ENCODE measurements at regions not wholly inside any gene's neighbourhood (a gene's known extent, or its start where the extent isn't known, plus 50 kb on each side); places are given as distances from the start of the nearest gene placed in this dataset.

- Histone ChIP-seq H4K8ac (ENCODE audit: low read depth, low read length) (no peak overlapping the region), H2BK120ac (ENCODE audit: low read depth, low read length) (no peak overlapping the region), H2BK12ac (ENCODE audit: low read length) (no peak overlapping the region), H3K9ac (ENCODE audit: low read depth, low read length, poor library complexity) (no peak overlapping the region), H3K9me3 (replicated peaks in 1 of 2; ENCODE audit: control insufficient read depth in 2 of 2, insufficient read depth in 1 of 2, low read depth in 1 of 2, low read length in 2 of 2) (no peaks in the 10 kb centered on the region), H3K4ac (ENCODE audit: low read length) (no peak overlapping the region), H3K79me1 (ENCODE audit: low read depth, low read length) (no peaks in the 10 kb centered on the region), H2AFZ (ENCODE audit: low read length) (no peak overlapping the region), H3K27ac (replicated peaks; ENCODE audit: low read length) (no peak overlapping the region), H3K4me1 (ENCODE audit: control insufficient read depth in 2 of 2, insufficient read depth in 1 of 2, low read depth in 1 of 2, low read length in 2 of 2) (no peaks in the 10 kb centered on the region), H3K27me3 (ENCODE audit: control insufficient read depth in 3 of 3, insufficient read depth in 3 of 3, low read depth in 1 of 3, low read length in 3 of 3) (no peaks in the 10 kb centered on the region), H2BK5ac (ENCODE audit: low read length) (no peak overlapping the region), H3K4me3 (ENCODE audit: low read length in 2 of 2) (no peak overlapping the region), H2AK5ac (ENCODE audit: low read depth, low read length) (no peak overlapping the region), H3K4me2 (ENCODE audit: insufficient read depth, low read length, poor library complexity, severe bottlenecking) (no peak overlapping the region), H3K18ac (ENCODE audit: low read length) (no peak overlapping the region), H3K14ac (ENCODE audit: low read length) (no peak overlapping the region), H2BK15ac (ENCODE audit: low read length) (no peak overlapping the region), H3K36me3 (replicated peaks in 1 of 2; ENCODE audit: control insufficient read depth in 2 of 2, insufficient read depth in 2 of 2, low read length in 2 of 2) (no peaks in the 10 kb centered on the region), H4K91ac (ENCODE audit: low read depth, low read length, poor library complexity) (no peak overlapping the region), H3K23ac (ENCODE audit: low read depth, low read length, poor library complexity) (no peak overlapping the region)
- WGBS, 2 donors (ENCODE audit: extremely low coverage in 2 of 2, insufficient read length in 2 of 2, insufficient replicate concordance in 1 of 2) = no CpG with 5 or more reads among the region's 1 CpG
- no peak for DNase-seq (ENCODE audit: low spot score)
These were observed 403.0 kb upstream of the USP24 start for GRCh38 chr1:55618199-55618598.

- Histone ChIP-seq H3K14ac (ENCODE audit: low read length) (no peak overlapping the region), H3K27me3 (ENCODE audit: control insufficient read depth in 3 of 3, insufficient read depth in 3 of 3, low read depth in 1 of 3, low read length in 3 of 3) (no peaks in the 10 kb centered on the region), H3K23ac (ENCODE audit: low read depth, low read length, poor library complexity) (no peak overlapping the region), H3K9me3 (replicated peaks in 1 of 2; ENCODE audit: control insufficient read depth in 2 of 2, insufficient read depth in 1 of 2, low read depth in 1 of 2, low read length in 2 of 2) (no peaks in the 10 kb centered on the region), H3K4me2 (ENCODE audit: insufficient read depth, low read length, poor library complexity, severe bottlenecking) (no peak overlapping the region), H3K9ac (ENCODE audit: low read depth, low read length, poor library complexity) (no peak overlapping the region), H2BK5ac (ENCODE audit: low read length) (no peak overlapping the region), H2BK12ac (ENCODE audit: low read length) (no peak overlapping the region), H2BK15ac (ENCODE audit: low read length) (no peak overlapping the region), H3K27ac (replicated peaks; ENCODE audit: low read length) (no peak overlapping the region), H3K18ac (ENCODE audit: low read length) (no peak overlapping the region), H2AK5ac (ENCODE audit: low read depth, low read length) (no peak overlapping the region), H3K4me1 (ENCODE audit: control insufficient read depth in 2 of 2, insufficient read depth in 1 of 2, low read depth in 1 of 2, low read length in 2 of 2) (no peaks in the 10 kb centered on the region), H2BK120ac (ENCODE audit: low read depth, low read length) (no peak overlapping the region), H4K8ac (ENCODE audit: low read depth, low read length) (no peak overlapping the region), H2AFZ (ENCODE audit: low read length) (no peak overlapping the region), H3K4me3 (ENCODE audit: low read length in 2 of 2) (no peak overlapping the region), H3K4ac (ENCODE audit: low read length) (no peak overlapping the region), H3K79me1 (ENCODE audit: low read depth, low read length) (no peaks in the 10 kb centered on the region), H3K36me3 (replicated peaks in 1 of 2; ENCODE audit: control insufficient read depth in 2 of 2, insufficient read depth in 2 of 2, low read length in 2 of 2) (no peaks in the 10 kb centered on the region), H4K91ac (ENCODE audit: low read depth, low read length, poor library complexity) (no peak overlapping the region)
- WGBS, 2 donors (ENCODE audit: extremely low coverage in 2 of 2, insufficient read length in 2 of 2, insufficient replicate concordance in 1 of 2) = no CpG with 5 or more reads among the region's 2 CpGs
- DNase-seq (ENCODE audit: low spot score) = no peak
These were observed 402.3 kb upstream of the USP24 start for GRCh38 chr1:55617288-55617982.

- H3K4me1 ChIP-seq (ENCODE audit: control insufficient read depth in 2 of 2, insufficient read depth in 1 of 2, low read depth in 1 of 2, low read length in 2 of 2) = no peaks in the 10 kb centered on the region
These were observed 397.8 kb upstream of the USP24 start for GRCh38 chr1:55612988-55613387.

GRCh38 chr1:55611123-55611522 lies 396.0 kb upstream of the USP24 start:
- H3K9me3 ChIP-seq (replicated peaks in 1 of 2; ENCODE audit: control insufficient read depth in 2 of 2, insufficient read depth in 1 of 2, low read depth in 1 of 2, low read length in 2 of 2) = peaks cover 0 to 6% of the 10 kb centered on the region in 2 donors
- no peak overlapping the region for H3K4me3 ChIP-seq (ENCODE audit: low read length in 2 of 2)
- H2BK15ac ChIP-seq (ENCODE audit: low read length) = no peak overlapping the region
- H3K14ac ChIP-seq (ENCODE audit: low read length) = no peak overlapping the region
- no peak overlapping the region for H2AK5ac ChIP-seq (ENCODE audit: low read depth, low read length)
- no peak overlapping the region for H3K9ac ChIP-seq (ENCODE audit: low read depth, low read length, poor library complexity)
- no peak overlapping the region for H3K27ac ChIP-seq (replicated peaks; ENCODE audit: low read length)
- H3K36me3 ChIP-seq (replicated peaks in 1 of 2; ENCODE audit: control insufficient read depth in 2 of 2, insufficient read depth in 2 of 2, low read length in 2 of 2) = no peaks in the 10 kb centered on the region
- H2BK5ac ChIP-seq (ENCODE audit: low read length) = no peak overlapping the region
- no peak overlapping the region for H3K4ac ChIP-seq (ENCODE audit: low read length)
- no peak overlapping the region for H2BK12ac ChIP-seq (ENCODE audit: low read length)
- no peak overlapping the region for H3K4me2 ChIP-seq (ENCODE audit: insufficient read depth, low read length, poor library complexity, severe bottlenecking)
- no CpG with 5 or more reads among the region's 2 CpGs for WGBS, 2 donors (ENCODE audit: extremely low coverage in 2 of 2, insufficient read length in 2 of 2, insufficient replicate concordance in 1 of 2)
- no peak overlapping the region for H3K18ac ChIP-seq (ENCODE audit: low read length)
- H3K4me1 ChIP-seq (ENCODE audit: control insufficient read depth in 2 of 2, insufficient read depth in 1 of 2, low read depth in 1 of 2, low read length in 2 of 2) = no peaks in the 10 kb centered on the region
- no peak overlapping the region for H4K8ac ChIP-seq (ENCODE audit: low read depth, low read length)
- no peaks in the 10 kb centered on the region for H3K79me1 ChIP-seq (ENCODE audit: low read depth, low read length)
- DNase-seq (ENCODE audit: low spot score) = no peak
- no peak overlapping the region for H4K91ac ChIP-seq (ENCODE audit: low read depth, low read length, poor library complexity)
- no peak overlapping the region for H2AFZ ChIP-seq (ENCODE audit: low read length)
- no peak overlapping the region for H2BK120ac ChIP-seq (ENCODE audit: low read depth, low read length)
- H3K23ac ChIP-seq (ENCODE audit: low read depth, low read length, poor library complexity) = no peak overlapping the region
- no peaks in the 10 kb centered on the region for H3K27me3 ChIP-seq (ENCODE audit: control insufficient read depth in 3 of 3, insufficient read depth in 3 of 3, low read depth in 1 of 3, low read length in 3 of 3)

More at GRCh38 chr1:55612988-55613387, 397.8 kb upstream of the USP24 start:
- Histone ChIP-seq H3K14ac (ENCODE audit: low read length) (no peak overlapping the region), H3K36me3 (replicated peaks in 1 of 2; ENCODE audit: control insufficient read depth in 2 of 2, insufficient read depth in 2 of 2, low read length in 2 of 2) (no peaks in the 10 kb centered on the region), H3K23ac (ENCODE audit: low read depth, low read length, poor library complexity) (no peak overlapping the region), H3K79me1 (ENCODE audit: low read depth, low read length) (no peaks in the 10 kb centered on the region), H3K4me3 (ENCODE audit: low read length in 2 of 2) (no peak overlapping the region), H2AK5ac (ENCODE audit: low read depth, low read length) (no peak overlapping the region), H2BK120ac (ENCODE audit: low read depth, low read length) (no peak overlapping the region), H2AFZ (ENCODE audit: low read length) (no peak overlapping the region), H3K9ac (ENCODE audit: low read depth, low read length, poor library complexity) (no peak overlapping the region), H4K8ac (ENCODE audit: low read depth, low read length) (no peak overlapping the region), H3K9me3 (replicated peaks in 1 of 2; ENCODE audit: control insufficient read depth in 2 of 2, insufficient read depth in 1 of 2, low read depth in 1 of 2, low read length in 2 of 2) (peaks cover 0 to under 1% of the 10 kb centered on the region in 2 donors), H2BK12ac (ENCODE audit: low read length) (no peak overlapping the region), H3K27ac (replicated peaks; ENCODE audit: low read length) (no peak overlapping the region), H2BK15ac (ENCODE audit: low read length) (no peak overlapping the region), H3K4me2 (ENCODE audit: insufficient read depth, low read length, poor library complexity, severe bottlenecking) (no peak overlapping the region), H4K91ac (ENCODE audit: low read depth, low read length, poor library complexity) (no peak overlapping the region), H2BK5ac (ENCODE audit: low read length) (no peak overlapping the region), H3K27me3 (ENCODE audit: control insufficient read depth in 3 of 3, insufficient read depth in 3 of 3, low read depth in 1 of 3, low read length in 3 of 3) (no peaks in the 10 kb centered on the region), H3K18ac (ENCODE audit: low read length) (no peak overlapping the region), H3K4ac (ENCODE audit: low read length) (no peak overlapping the region)
- WGBS, 2 donors (ENCODE audit: extremely low coverage in 2 of 2, insufficient read length in 2 of 2, insufficient replicate concordance in 1 of 2) = no CpG with 5 or more reads among the region's 2 CpGs
- no peak for DNase-seq (ENCODE audit: low spot score)

All from neuronal stem cell (in vitro differentiated cells).